ENCODE measurements at regions not wholly inside any gene's neighbourhood (a gene's known extent, or its start where the extent isn't known, plus 50 kb on each side); places are given as distances from the start of the nearest gene placed in this dataset.

- DNase-seq (no peak), ATAC-seq (no peak)
- Histone ChIP-seq H3K4me3 (no peak overlapping the region), H3K36me3 (no peaks in the 10 kb centered on the region), H3K9me3 (no peaks in the 10 kb centered on the region), H3K27me3 (no peaks in the 10 kb centered on the region), H3K4me1 (no peaks in the 10 kb centered on the region), H3K27ac (no peak overlapping the region)
- WGBS (ENCODE audit: insufficient coverage, low coverage, low lambda C conversion rate, missing lambda C conversion rate): 63% methylated on average over 1 of the region's 3 CpGs
- TF ChIP-seq POLR2A (IDR thresholded peaks at IDR 0.05) (no peak), CTCF (IDR thresholded peaks at IDR 0.05) (no peak)
- intact Hi-C loops (cut with DNase I): no loop called here
These were observed 60.5 kb upstream of the GJB5 start for GRCh38 chr1:34694383-34694782.

- TF ChIP-seq POLR2A (IDR thresholded peaks at IDR 0.05) (no peak), CTCF (IDR thresholded peaks at IDR 0.05) (no peak)
- Histone ChIP-seq H3K36me3 (no peaks in the 10 kb centered on the region), H3K9me3 (no peaks in the 10 kb centered on the region), H3K4me1 (no peaks in the 10 kb centered on the region), H3K27me3 (no peaks in the 10 kb centered on the region), H3K27ac (no peak overlapping the region), H3K4me3 (no peak overlapping the region)
- DNase-seq (no peak), ATAC-seq (no peak)
- 80% methylated on average over 7 of the region's 7 CpGs for WGBS (ENCODE audit: insufficient coverage, low coverage, low lambda C conversion rate, missing lambda C conversion rate)
- intact Hi-C loops (cut with DNase I): no loop called here
These were observed 59.3 kb upstream of the GJB5 start for GRCh38 chr1:34695580-34695979.

DNA sequence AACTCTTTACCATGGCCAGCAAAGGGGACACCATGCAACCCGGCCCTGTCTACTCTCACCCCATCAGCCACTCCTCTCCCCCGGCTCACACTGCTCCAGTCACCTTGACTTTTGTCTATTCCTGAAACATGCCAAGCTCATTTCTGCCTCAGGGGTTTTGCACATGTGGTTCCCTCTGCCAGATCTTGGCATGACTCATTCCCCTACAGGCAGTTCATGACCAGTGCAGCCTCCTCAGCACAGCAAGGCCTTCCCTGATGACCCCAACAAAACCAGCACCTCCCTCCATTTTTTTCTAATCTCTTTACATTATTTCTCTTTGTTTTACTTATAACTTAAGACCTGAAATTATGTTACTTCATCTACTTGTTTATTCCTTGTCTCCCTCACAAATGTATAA lies 58.6 kb upstream of the GJB5 start:
- Histone ChIP-seq H3K27me3 (no peaks in the 10 kb centered on the region), H3K4me3 (no peak overlapping the region), H3K9me3 (no peaks in the 10 kb centered on the region), H3K36me3 (no peaks in the 10 kb centered on the region), H3K4me1 (no peaks in the 10 kb centered on the region), H3K27ac (no peak overlapping the region)
- 38% methylated on average over 2 of the region's 2 CpGs for WGBS (ENCODE audit: insufficient coverage, low coverage, low lambda C conversion rate, missing lambda C conversion rate)
- intact Hi-C loops (cut with DNase I): no loop called here
- ATAC-seq (no peak), DNase-seq (no peak)
- TF ChIP-seq POLR2A (IDR thresholded peaks at IDR 0.05): no peak
- TF ChIP-seq CTCF (IDR thresholded peaks at IDR 0.05): no peak

DNA sequence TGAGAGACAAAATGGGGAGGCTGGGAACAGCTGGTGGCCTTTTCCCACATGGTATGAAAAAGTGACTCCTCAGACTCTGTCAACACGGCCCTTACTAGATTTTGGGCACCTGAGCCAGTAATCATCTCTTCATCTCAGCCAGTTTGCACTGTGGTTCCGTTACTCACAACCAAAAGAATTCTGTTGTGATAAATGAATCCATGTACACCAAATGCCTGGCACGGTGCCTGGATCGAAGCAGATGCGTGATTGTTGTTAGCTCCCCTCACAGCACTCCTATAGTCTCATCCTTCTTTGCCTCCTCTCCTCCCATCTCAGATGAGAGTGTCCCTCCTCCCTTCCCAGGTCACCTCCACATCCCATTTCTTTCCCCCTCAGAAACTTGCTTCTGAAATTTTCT lies 57.9 kb upstream of the GJB5 start:
- intact Hi-C loops (cut with DNase I): no loop called here
- DNase-seq: no peak
- no peak for TF ChIP-seq CTCF (IDR thresholded peaks at IDR 0.05)
- no peak for TF ChIP-seq POLR2A (IDR thresholded peaks at IDR 0.05)
- no peaks in the 10 kb centered on the region for H3K36me3 ChIP-seq
- H3K27ac ChIP-seq: no peak overlapping the region
- H3K27me3 ChIP-seq: no peaks in the 10 kb centered on the region
- 73% methylated on average over 3 of the region's 5 CpGs for WGBS (ENCODE audit: insufficient coverage, low coverage, low lambda C conversion rate, missing lambda C conversion rate)
- H3K9me3 ChIP-seq: no peaks in the 10 kb centered on the region
- H3K4me3 ChIP-seq: no peak overlapping the region
- ATAC-seq: no peak
- H3K4me1 ChIP-seq: no peaks in the 10 kb centered on the region

DNA sequence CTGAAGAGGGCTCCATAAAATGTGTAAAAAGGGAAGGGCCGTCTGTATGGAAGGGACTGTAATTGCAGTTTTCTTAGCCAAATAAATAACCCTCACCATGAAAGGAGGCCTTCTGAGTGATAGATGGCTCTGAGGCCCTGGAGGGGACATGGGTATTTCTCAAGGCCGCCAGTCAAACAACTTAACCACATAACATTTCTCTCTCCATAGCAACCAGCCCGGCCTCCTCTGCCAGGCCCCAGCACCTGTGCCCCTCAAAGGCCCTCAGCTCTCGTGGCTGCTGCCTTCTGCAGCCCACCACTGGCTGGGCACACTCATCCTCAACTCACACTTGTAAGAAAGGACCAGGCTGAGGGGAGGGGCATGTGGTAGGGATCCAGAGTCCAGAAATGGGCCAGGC lies 57.0 kb upstream of the GJB5 start:
- intact Hi-C loops (cut with DNase I): no loop called here
- ATAC-seq (no peak), DNase-seq (no peak)
- Histone ChIP-seq H3K27me3 (no peaks in the 10 kb centered on the region), H3K9me3 (no peaks in the 10 kb centered on the region), H3K27ac (no peak overlapping the region), H3K4me1 (no peaks in the 10 kb centered on the region), H3K4me3 (no peak overlapping the region), H3K36me3 (no peaks in the 10 kb centered on the region)
- WGBS (ENCODE audit: insufficient coverage, low coverage, low lambda C conversion rate, missing lambda C conversion rate): 82% methylated on average over 3 of the region's 4 CpGs
- no peak for TF ChIP-seq CTCF (IDR thresholded peaks at IDR 0.05)
- TF ChIP-seq POLR2A (IDR thresholded peaks at IDR 0.05): no peak

All from right lobe of liver (tissue), 6 donors.